Occipital lobe (tissue), 1 donor: ENCODE measurements at regions not wholly inside any gene's neighbourhood (a gene's known extent, or its start where the extent isn't known, plus 50 kb on each side); places are given as distances from the start of the nearest gene placed in this dataset.
"Not testable (repeated sequence)": the region's sequence is repeated elsewhere in the genome, so short reads cannot be mapped to it uniquely, and the experiment has no call there.

Experiments
- DNase-seq: peaks from one replicate; lab custom pipeline; 2025; lab: John Stamatoyannopoulos, UW

DNA sequence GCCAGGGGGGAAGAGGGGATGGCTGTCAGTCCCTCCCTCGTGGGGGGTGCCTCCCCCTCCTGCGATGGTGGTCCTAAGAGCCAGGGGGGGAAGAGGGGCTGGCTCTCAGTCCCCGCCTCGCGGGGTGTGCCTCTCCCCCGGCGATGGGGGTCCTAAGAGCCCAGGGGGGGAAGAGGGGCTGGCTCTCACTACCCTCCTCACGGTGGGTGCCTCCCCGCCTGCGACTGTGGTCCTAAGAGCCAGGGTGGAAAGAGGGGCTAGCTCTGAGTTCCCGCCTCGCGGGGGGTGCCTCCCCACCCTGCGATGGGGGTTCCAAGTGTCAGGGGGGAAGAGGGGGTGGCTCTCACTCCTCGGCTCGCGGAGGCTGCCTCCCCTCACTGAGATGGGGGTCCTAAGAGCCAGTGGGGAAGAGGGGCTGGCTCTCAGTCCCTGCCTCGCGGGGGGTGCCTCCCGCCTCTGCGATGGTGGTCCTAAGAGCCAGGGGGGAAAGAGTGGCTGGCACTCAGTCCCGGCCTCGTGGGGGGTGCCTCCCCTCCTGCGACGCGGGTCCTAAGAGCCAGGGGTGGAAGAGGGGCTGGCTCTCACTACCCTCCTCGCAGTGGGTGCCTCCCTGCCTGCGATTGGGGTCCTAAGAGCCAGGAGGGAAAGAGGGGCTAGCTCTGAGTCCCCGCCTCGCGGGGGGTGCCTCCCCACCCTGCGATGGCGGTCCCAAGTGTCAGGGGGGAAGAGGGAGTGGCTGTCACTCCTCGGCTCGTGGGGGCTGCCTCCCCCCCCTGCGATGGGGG, 2325.6 kb upstream of the PCDH20 start:
- no peak for DNase-seq

DNA sequence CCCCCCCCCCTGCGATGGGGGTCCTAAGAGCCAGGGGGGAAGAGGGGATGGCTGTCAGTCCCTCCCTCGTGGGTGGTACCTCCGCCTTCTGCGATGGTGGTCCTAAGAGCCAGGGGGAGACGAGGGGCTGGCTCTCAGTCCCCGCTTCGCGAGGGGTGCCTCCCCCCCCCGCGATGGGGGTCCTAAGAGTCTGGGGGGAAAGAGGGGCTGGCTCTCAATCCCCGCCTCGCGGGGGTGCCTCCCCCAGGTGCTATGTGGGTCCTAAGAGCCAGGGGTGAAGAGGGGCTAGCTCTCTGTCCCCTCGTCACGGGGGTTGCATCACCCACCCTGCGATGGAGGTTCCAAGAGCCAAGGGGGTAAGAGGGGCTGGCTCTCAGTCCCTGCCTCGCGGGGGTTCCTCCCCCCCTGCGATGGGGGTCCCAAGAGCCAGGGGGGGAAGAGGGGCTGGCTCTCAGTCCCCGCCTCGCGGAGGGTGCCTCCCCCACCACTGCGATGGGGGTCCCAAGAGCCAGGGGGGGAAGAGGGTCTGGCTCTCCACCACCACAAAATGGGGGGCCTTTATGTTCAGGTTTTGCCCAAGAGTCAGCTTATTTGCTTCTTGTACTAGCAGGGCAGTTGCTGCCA, 2323.6 kb upstream of the PCDH20 start:
- DNase-seq = not testable (repeated sequence)

DNA sequence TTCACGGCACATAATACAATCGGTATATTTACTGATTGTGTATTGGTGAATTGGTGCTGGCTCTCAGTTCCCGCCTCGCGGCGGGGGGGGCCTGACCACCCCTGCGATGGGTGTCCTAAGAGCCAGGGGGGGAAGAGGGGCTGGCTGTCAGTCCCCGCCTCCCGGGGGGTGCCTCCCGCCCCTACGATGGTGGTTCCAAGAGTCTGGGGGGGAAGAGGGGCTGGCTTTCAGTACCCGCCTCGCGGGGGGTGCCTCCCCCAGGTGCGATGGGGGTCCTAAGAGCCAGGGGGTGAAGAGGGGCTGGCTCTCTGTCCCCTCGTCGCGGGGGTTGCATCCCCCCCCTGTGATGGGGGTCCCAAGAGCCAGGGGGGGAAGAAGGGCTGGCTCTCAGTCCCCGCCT, 2321.8 kb upstream of the PCDH20 start:
- no peak for DNase-seq

DNA sequence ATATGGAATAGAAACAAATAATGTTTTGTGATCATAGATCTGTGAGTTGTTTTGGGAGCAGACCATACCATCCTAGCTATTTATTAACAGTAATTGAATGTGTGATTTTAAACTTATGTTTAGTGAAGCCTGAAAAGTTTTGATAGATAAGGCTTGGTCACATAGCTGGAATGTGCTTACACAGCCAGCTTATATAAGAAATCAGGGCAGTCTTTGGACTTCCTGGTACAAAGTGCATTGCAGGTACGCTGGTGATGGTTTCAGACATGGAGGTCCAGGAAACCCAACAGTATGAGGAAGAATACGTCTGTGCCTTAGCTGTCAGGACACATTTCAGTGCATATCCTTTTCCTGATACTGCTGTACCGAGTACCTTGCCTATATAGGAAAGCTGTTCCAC, 2316.2 kb upstream of the PCDH20 start:
- DNase-seq = no peak

DNA sequence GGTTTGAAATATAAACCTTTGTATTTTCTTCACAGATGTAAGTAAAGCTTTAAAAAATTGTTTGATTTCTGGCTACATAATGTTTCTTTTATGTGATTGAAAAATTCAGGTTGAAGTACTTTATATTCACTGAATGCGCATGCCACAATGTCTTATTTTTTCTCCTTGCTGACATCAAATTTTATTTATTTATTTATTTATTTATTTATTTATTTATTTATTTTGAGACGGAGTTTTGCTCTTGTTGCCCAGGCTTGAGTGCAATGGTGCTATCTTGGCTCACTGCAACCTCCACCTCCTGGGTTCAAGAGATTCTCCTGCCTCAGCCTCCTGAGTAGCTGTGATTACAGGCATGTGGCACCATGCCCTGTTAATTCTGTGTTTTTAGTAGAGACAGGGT, 2296.5 kb upstream of the PCDH20 start:
- not testable (repeated sequence) for DNase-seq

DNA sequence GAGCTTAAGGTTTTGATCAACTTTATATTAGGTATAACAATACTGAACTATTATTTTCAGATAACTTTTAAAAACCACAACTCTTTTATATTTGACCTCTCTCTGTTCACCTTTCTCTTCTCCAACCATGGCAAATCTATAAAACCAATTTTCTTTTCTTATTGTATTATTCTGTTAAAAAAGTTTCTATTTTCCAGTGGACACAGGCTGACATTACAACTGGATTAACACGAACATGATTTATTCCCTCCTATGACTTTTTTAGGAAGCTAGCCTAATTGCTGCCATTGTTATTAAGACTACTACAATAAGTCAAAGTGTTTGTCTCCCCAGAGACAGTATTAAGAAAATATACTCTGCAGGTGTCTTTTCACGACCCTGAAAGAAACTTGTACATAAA, 2291.1 kb upstream of the PCDH20 start:
- DNase-seq = no peak

DNA sequence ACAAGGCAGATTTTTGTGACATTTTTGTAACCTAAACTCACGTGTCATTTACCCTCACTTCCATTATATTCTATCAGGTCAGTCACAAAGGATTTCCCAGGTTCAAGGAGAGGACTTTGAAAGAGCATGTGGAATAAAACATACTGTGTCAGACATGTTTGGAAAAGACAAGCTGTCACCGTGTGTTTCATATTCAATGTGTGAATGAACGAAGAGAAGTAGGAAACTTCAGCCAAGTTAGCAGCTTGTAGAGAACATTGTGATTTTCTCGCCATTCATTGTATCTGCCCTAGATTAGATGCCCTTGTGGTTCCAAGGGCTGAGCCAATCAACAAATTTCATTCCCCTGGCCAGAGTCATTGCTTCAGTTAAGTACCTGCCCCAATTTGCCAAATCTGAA, 2288.9 kb upstream of the PCDH20 start:
- DNase-seq = no peak

DNA sequence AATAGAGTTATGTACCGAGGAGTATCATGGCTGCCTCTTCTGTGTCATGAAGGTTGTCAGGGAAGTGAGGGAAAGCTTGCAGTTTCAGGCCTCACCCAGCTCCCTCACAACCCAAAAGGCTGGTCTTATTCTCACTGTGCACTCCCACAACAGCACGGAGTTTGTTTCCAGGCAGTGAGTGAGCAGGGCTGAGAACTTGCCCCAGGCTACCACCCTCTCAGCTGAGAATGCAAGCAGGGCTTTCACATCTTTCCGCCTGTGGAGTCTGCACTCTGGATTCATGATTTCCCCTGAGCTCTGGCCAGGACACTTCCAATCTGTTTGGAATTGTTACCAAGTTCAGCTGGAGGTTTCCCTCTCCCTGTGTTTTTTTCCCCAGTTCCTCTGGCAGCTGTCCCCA, 2284.7 kb upstream of the PCDH20 start:
- no peak for DNase-seq

DNA sequence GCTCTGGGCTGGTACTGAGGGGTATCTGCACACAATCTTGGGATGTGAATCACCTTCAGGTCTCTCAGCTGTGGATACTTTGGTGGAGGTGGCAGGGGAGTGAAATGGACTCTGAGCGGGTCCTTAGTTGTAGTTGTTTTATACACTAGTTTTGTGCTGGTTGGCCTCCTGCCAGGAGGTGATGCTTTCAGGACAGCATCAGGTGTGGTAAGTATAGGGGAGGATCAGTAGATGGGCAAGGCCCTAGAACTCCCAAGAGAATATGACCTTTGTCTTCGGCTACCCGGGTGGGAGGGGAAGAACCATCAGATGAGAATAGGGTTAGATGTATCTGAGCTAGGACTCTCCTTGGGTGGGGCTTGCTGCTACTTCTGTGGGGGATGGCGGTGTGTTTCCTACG, 2284.3 kb upstream of the PCDH20 start:
- no peak for DNase-seq

DNA sequence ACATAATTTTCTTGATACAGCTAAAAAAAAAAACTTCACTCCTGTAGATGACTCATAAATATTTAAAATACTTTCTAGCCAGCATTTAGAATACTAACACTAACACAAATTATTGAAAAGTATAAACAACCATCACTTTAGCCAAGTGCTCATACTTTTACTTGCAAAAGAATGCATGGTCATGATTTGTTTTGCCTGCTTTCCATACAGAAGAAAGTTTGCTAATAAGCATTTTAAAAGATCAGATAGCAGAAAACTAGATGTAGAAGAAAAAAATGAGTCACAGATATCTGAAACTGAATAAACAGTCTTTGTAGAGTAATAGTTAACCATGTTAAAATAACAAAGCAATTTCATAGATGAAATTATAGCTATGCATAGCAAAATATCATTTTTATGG, 2280.4 kb upstream of the PCDH20 start:
- no peak for DNase-seq

DNA sequence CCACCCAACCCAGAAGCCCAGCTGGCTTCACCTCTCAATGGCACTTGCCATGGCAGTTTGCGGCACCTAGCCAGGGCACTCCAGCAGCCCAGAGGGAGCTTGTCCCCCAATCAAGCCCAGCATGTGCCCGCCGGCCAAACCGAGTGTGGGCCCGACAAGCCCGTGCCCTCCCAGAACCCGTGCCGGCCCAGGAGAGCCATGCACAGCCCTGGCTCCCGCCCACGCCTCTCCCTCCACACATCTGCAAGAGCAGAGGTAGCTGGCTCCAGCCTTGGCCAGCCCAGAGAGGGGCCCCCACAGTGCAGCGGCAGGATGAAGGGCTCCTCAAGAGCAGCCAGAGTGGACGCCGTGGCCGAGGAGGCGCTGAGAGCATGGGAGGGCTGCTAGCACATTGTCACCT, 2278.0 kb upstream of the PCDH20 start:
- no peak for DNase-seq

DNA sequence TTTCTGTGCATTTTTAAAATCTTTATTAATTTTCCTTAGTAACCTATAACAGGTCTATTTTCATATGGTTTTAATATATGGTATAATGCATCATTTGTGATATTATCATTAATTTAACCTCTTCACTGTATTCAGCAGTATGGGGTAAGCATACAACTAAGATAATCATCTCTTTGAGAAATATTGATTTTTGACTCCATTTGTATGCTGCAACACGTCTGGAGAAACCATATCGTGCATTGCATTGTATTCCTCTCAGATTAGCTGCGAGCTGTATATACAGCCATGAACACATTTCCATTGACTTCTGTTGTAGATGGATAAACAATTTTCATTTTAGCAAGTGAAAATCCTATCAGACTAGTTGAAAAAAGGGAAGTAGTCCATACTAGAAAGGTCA, 2275.8 kb upstream of the PCDH20 start:
- no peak for DNase-seq

DNA sequence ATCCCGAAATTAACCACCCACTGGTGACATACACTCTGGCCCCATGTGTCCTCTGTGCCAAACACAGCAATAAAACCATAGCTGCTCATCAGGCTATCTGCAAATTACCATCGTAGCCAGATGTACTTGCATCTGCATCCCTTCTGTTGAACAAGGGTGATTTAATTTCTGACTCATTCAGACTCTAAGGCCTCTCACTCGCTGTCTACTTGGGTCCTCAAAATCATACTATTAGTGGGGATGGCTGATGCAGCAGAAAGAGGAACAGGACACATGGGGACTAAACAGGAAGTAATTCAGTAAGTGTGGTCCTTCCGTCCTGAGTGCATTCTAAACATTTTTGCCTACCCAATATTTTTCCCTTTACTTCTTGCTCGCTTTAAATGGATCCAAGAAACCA, 2275.0 kb upstream of the PCDH20 start:
- no peak for DNase-seq

DNA sequence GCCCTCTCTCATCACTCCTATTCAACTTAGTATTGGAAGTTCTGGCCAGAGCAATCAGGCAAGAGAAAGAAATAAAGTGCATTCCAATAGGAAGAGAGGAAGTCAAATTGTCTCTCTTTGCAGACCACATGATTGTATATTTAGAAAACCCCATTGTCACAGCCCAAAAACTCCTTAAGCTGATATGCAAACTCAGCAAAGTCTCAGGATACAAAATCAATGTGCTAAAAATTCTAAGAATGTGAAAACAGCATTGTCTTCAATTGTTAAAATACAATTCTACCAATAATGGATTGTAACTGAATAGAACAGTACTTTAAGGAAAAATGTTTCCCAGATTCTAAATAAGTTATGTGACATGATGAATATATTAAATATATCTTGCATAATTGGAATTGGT, 2269.2 kb upstream of the PCDH20 start:
- no peak for DNase-seq

DNA sequence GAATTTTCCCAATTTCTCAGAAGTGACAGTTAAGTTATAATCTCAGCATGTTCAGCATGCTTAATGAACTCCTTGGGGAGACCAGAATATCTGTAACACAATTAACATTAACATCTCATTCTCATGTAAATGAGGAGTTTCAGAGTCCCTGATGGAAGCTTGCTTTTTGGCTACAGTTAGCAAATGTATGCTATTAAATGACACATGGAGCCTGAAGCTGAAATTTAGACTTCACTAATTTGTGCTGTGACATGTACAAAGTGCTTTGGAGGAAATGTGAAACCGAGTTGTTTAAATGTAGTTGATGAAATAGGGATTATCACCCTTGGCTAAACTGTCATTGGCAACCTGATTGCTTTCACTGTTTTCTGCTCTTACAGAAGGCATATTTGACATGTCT, 2265.1 kb upstream of the PCDH20 start:
- DNase-seq = no peak

DNA sequence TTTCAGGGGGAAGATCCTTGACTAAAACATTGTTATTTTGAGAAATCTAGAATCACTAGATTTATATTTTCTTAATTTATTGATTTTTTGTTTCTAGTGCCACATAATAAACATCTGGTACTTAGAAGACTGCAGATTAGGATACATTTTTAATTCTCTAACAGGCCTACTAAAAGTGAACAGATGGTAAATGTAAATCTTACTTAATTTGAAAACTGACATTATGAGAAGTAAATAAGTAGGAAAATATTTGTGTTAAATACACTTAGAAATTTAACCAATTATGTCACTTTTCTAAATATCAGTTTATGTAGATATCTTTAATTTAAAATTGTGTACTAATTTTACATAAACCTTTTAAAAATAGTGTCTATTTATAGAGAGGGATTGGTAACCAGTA, 2255.6 kb upstream of the PCDH20 start:
- no peak for DNase-seq

DNA sequence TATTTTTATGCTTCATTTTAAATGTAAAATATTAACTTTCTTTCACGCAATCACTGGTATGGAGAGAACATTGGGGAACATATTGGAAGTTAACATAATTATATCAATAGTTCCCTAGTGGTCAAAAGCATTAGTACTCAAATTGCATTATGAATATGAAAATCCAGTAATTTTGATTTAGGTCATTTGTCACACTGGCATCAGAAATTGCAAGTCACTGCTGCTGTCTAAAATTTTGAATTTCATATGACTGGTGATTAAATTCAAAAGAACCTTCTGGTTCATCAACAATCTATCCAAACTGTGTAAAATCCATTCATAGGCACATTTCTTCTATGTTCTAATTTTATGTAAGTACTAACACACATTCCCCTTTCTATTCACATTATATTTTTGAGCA, 2235.7 kb upstream of the PCDH20 start:
- no peak for DNase-seq

DNA sequence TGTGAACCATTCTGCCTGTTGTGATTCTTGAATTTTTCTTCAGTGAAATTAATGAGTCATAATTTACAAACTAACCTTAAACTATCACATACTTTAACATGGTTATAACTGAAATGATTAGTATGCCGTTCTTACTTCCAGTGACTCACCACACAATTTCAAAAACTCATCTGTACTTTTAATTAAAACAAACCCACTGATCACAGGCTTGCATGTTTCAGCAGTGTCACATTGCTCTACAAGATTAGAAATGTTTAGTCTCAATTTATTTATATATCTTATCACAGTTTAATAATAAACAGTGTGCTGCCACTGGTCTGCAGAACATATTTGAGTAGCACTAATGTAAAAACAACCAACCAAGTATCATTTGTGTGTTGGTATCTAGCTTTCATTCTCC, 2227.9 kb upstream of the PCDH20 start:
- DNase-seq = no peak

DNA sequence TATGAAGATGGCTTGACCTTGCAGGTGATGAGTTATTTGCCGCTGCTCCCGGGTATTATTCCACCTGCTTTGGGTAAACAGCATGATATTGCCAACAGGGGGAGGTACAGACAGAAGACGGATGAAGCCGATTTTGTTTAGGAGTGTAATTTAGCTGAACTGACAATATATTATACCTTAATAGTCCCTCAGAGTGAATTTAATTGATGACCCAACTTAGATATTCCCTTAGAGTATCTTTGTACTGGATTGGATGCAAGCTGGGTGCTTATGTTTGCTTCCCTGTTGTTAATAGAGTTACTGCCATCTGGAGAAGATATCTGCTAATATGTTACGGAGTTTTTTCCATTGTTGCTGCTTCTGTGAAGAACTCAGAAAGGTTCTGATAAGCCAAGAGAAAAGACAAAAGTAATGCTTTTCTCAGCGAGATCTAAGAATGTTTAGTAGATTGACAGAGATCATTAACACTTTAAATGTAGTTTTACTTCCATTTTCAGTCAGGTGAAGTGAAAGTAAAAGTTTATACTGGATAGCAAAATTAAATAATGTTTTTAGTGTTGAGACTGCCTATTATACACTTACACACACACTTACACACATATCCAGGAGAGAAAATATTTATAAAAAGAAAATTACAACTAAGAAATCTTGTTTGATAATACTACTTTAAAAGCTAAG, 2220.8 kb upstream of the PCDH20 start:
- DNase-seq = no peak

DNA sequence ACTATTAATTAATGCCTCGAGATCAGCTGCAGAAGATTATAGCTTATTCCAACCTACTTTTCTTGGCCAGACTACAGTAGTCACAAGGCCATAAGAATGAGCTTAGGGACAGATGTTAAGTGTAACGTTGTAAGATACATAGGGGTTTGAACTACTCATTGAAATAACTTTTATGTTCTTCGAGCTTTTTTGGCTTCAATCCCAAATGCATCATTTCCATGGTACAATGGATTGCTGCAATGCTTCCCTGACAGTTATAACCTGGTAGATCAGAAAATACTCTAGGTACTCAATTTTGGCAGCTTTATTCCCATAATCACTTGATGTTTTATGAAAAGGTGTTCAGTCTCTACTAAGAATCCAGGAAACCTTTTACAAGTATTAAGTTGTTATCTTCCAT, 2216.7 kb upstream of the PCDH20 start:
- DNase-seq = no peak

DNA sequence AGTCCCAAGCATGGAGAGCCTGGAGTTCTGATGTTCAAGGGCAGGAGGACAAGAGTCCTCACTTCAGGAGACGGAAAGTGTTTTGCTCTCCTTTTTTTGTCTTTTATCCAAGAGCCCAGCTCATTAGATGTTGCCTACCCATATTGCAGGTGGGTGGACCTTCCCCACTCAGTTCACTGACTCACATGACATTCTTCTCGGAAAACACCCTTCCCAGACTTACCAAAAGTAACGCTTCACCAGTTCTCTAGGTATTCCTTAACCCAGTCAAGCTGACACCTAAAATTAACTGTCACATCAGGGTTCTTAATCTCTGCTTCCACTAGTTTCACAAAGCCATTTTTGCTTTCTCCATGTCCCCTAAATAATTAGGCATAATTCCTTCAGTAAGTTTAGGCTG, 2215.4 kb upstream of the PCDH20 start:
- no peak for DNase-seq

DNA sequence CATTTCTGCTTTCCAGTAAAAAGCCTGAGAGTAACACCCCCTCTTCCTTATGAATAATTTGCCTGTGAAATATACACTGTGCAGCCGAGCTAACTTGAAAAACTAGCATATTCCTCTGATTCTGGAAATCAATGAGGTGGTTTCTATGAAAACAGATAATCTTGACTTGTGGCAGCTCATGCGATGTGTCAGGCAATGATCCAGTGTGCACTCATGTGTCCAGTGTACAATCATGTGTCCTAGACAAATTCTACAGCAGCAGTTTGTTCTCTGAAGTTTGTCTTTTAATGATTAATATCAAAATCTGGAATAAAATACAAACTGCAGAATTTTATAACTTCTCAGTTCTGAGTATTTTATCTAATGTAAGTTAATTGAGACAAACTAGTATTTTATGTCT, 2213.9 kb upstream of the PCDH20 start:
- DNase-seq = no peak

DNA sequence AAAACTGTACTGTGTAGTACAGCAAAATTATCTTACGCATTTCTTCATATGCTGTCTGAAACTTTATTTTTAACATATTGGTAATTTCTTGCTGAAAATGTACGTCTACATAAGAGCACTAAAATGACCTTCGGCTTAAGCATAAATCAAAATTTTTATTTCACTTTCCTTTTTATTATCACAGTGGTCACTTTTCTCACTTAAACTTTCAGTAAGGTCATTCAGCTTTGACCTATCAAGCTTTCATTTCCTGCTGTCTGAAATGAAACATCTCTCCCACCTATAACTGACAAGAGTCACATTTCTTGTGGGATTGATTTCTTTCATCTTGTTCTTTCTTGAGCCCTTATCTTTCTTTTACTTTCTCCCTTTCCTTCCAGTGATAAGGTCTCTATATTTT, 2212.7 kb upstream of the PCDH20 start:
- no peak for DNase-seq
